HepG2 (cell line): ENCODE measurements at regions not wholly inside any gene's neighbourhood (a gene's known extent, or its start where the extent isn't known, plus 50 kb on each side); places are given as distances from the start of the nearest gene placed in this dataset.
A peak's percentile ranks its signal among the peaks of the same experiment; 100 is the strongest.

ENCODE experiments used
- DR1 ChIP-seq: sonication (generic); formaldehyde crosslinking; IDR thresholded peaks from 2 replicates; pipeline ENCODE4 v1.8.0; 2021; ENCODE audit warnings: mild to moderate bottlenecking, missing genetic modification reagents, inconsistent platforms
- FOXK1 ChIP-seq: sonication (generic); formaldehyde crosslinking; IDR thresholded peaks from 2 replicates; pipeline ENCODE4 v1.4.0; 2020; ENCODE audit warnings: low read depth, missing genetic modification reagents, borderline replicate concordance
- NBN ChIP-seq: fragments of 450-650 bp; conservative IDR thresholded peaks from 2 replicates; pipeline ENCODE4 v1.6.1; 2017
- NFE2L2 ChIP-seq: fragments of 150-350 bp; IDR thresholded peaks from 2 replicates; pipeline ENCODE4 v1.6.1; 2014; ENCODE audit warnings: low read length
- RFXAP ChIP-seq: sonication (generic); formaldehyde crosslinking; IDR thresholded peaks from 2 replicates; pipeline ENCODE4 v1.4.0; 2020; ENCODE audit warnings: missing genetic modification reagents, borderline replicate concordance
- SAP130 ChIP-seq: IDR thresholded peaks from 2 replicates; pipeline ENCODE4 v1.6.1; 2016; ENCODE audit warnings: low read depth
- SOX6 ChIP-seq, 2 experiments: fragments of 450-650 bp in 1 of 2; sonication (generic) in 1 of 2; formaldehyde crosslinking in 1 of 2; IDR thresholded peaks; 2 replicates each; pipeline versions ENCODE4 v1.4.0 to v1.6.1; 2017 to 2020; ENCODE audit warnings: antibody characterized with exemption in 1 of 2, mild to moderate bottlenecking in 1 of 2, missing genetic modification reagents in 1 of 2
- SRSF1 ChIP-seq: fragments of 200-400 bp; formaldehyde crosslinking; optimal IDR thresholded peaks from 2 replicates; pipeline ENCODE3; 2017; ENCODE audit warnings: mild to moderate bottlenecking, low read depth, low read length, moderate library complexity
- ZNF558 ChIP-seq: sonication (generic); formaldehyde crosslinking; IDR thresholded peaks from 2 replicates; pipeline ENCODE4 v1.9.0; 2022; ENCODE audit warnings: mild to moderate bottlenecking, missing genetic modification reagents, borderline replicate concordance
- ZSCAN29 ChIP-seq: sonication (generic); formaldehyde crosslinking; conservative IDR thresholded peaks from 2 replicates; pipeline ENCODE4 v1.4.0; 2020; ENCODE audit warnings: mild to moderate bottlenecking, missing genetic modification reagents
- TF ChIP-seq, protein P1 (sequence below): sonication (generic); formaldehyde crosslinking; IDR thresholded peaks from 2 replicates; pipeline ENCODE4 v1.8.0; 2022; ENCODE audit warnings: low read depth, missing genetic modification reagents
- TF ChIP-seq, protein P2 (sequence below): IDR thresholded peaks from 2 replicates; pipeline ENCODE4 v1.6.1; 2016; ENCODE audit warnings: control low read depth
- TF ChIP-seq, protein P3 (sequence below): sonication (generic); formaldehyde crosslinking; IDR thresholded peaks from 2 replicates; pipeline ENCODE4 v1.4.0; 2020; ENCODE audit warnings: low read depth, mild to moderate bottlenecking, missing genetic modification reagents

DNA sequence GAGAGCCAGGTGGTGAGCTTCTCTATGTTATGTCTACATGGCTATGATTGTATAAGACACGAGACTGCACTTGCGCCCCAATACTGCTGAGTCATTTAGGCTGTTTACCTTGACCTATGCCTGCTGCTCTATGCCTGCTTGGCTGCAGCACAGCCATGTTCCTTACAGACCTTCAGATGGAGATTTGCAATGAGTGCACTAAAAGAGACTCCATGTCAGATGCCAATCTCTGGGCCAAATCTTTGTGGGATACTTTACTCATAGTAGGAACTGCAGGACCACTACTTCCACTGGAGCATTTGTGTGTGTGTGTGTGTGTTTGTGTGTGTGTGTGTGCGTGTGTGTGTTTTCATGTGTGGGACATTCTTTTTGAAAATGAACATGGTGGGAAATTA, 50.0 kb upstream of the KMT2E start (continued):
- TF ChIP-seq, protein P1, sequence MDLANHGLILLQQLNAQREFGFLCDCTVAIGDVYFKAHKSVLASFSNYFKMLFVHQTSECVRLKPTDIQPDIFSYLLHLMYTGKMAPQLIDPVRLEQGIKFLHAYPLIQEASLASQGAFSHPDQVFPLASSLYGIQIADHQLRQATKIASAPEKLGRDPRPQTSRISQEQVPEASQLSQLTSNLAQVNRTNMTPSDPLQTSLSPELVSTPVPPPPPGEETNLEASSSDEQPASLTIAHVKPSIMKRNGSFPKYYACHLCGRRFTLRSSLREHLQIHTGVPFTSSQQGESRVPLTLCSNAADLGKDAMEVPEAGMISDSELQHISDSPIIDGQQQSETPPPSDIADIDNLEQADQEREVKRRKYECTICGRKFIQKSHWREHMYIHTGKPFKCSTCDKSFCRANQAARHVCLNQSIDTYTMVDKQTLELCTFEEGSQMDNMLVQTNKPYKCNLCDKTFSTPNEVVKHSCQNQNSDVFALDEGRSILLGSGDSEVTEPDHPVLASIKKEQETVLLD, result no peak
- TF ChIP-seq SOX6 (IDR thresholded peaks at IDR 0.05) (no peak), SOX6 (CRISPR knock-in tag; IDR thresholded peaks at IDR 0.05) (peak; percentile 88), NFE2L2 (peak; percentile 99), SRSF1 (no peak), NBN (no peak), SAP130 (CRISPR knock-in tag) (peak; percentile 55), ZSCAN29 (CRISPR knock-in tag) (no peak), DR1 (CRISPR knock-in tag) (no peak), RFXAP (no peak), FOXK1 (CRISPR knock-in tag) (0 out of 2 replicates have a peak, but pooled peaks have one; percentile 49), ZNF558 (CRISPR knock-in tag) (no peak)
- TF ChIP-seq, protein P2, sequence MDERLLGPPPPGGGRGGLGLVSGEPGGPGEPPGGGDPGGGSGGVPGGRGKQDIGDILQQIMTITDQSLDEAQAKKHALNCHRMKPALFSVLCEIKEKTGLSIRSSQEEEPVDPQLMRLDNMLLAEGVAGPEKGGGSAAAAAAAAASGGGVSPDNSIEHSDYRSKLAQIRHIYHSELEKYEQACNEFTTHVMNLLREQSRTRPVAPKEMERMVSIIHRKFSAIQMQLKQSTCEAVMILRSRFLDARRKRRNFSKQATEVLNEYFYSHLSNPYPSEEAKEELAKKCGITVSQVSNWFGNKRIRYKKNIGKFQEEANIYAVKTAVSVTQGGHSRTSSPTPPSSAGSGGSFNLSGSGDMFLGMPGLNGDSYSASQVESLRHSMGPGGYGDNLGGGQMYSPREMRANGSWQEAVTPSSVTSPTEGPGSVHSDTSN (CRISPR knock-in tag), result no peak
- TF ChIP-seq, protein P3, sequence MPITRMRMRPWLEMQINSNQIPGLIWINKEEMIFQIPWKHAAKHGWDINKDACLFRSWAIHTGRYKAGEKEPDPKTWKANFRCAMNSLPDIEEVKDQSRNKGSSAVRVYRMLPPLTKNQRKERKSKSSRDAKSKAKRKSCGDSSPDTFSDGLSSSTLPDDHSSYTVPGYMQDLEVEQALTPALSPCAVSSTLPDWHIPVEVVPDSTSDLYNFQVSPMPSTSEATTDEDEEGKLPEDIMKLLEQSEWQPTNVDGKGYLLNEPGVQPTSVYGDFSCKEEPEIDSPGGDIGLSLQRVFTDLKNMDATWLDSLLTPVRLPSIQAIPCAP (CRISPR knock-in tag), result no peak
